Activated T-helper 2 cell treated with anti-CD3 and anti-CD28 coated beads, Interferon-gamma antibody, Interleukin-2, Interleukin-4, amounts not matched to agents 10 μg/mL and 5 μg/mL and 100 μg/mL, durations not matched to agents 14 hours and 24 hours and 36 hours (primary cell): ENCODE measurements at regions not wholly inside any gene's neighbourhood (a gene's known extent, or its start where the extent isn't known, plus 50 kb on each side); places are given as distances from the start of the nearest gene placed in this dataset.
"Not testable (repeated sequence)": the region's sequence is repeated elsewhere in the genome, so short reads cannot be mapped to it uniquely, and the experiment has no call there.

ENCODE experiments used
- DNase-seq: peaks from one replicate; pipeline ENCODE4 v3.0.0; 2021; ENCODE audit warnings: low spot score
- H3K27ac Mint-ChIP-seq: one replicate; pipeline ENCODE4 v1.8.0; 2021; ENCODE audit warnings: mixed read lengths
- H3K27me3 Mint-ChIP-seq: one replicate; pipeline ENCODE4 v1.8.0; 2021; ENCODE audit warnings: low read depth, mixed read lengths
- H3K36me3 Mint-ChIP-seq: one replicate; pipeline ENCODE4 v1.8.0; 2021; ENCODE audit warnings: low read depth, mixed read lengths
- H3K4me1 Mint-ChIP-seq: one replicate; pipeline ENCODE4 v1.8.0; 2021; ENCODE audit warnings: low read depth, mixed read lengths
- H3K4me3 Mint-ChIP-seq: one replicate; pipeline ENCODE4 v1.8.0; 2021; ENCODE audit warnings: low read depth, mild to moderate bottlenecking, moderate library complexity, mixed read lengths
- H3K9me3 Mint-ChIP-seq: one replicate; pipeline ENCODE4 v1.8.0; 2021; ENCODE audit warnings: mixed read lengths
- intact Hi-C: fragments of 100-400 bp; cut with micrococcal nuclease; formaldehyde crosslinking; loops from one replicate; pipeline ENCODE4 v1.15.1; 2023

DNA sequence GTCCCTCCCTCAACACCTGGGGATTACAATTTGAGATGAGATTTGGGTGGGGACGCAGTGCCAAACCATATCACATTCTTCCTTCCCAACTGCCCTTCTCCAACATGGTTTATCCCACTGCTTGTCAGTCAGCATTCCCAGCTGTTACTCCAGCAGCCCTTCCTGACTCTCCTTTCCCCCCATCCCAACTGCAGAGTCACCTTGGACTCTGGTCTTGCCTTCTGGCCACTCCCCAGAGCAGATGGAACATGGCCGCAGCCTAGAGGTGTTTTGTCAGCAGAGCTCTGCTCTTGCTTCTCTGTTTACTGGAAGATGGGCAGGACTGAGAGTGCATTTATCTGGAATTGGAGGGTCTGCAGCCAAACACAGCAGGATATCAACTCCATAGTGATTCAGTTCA, 51.2 kb upstream of the MEX3C start:
- Mint-ChIP-seq H3K27ac (no peak overlapping the region), H3K4me1 (peaks cover 1% of the 10 kb centered on the region)

DNA sequence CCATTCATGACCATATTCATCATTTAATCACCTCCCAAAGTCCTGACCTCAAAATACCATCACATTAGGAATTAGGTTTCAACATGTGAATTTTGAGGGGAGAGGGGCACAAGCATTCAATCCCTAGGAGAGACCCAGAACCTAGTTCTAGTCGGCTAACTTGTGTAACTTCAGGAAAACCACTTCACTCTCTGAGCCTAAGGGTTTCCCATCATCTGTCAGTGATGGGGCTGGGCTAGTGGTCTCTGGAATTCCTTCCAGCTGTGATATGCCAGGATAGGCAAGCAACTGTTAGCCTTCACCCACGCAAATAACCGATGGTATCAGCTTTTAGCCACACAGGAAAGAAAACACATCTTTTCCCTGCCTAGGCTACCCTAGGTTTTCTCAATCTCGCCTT, 52.5 kb upstream of the MEX3C start:
- no peak overlapping the region for H3K4me3 Mint-ChIP-seq
- intact Hi-C loops, result no loop called here
- H3K4me1 Mint-ChIP-seq, result peaks cover 1% of the 10 kb centered on the region
- H3K27ac Mint-ChIP-seq, result no peak overlapping the region
- DNase-seq, result no peak
- H3K36me3 Mint-ChIP-seq, result no peaks in the 10 kb centered on the region
- H3K9me3 Mint-ChIP-seq, result no peaks in the 10 kb centered on the region
- H3K27me3 Mint-ChIP-seq, result peaks cover 16% of the 10 kb centered on the region

More for the DNA sequence above, 51.2 kb upstream of the MEX3C start:
- intact Hi-C loops, result no loop called here
- Mint-ChIP-seq H3K9me3 (no peaks in the 10 kb centered on the region), H3K36me3 (no peaks in the 10 kb centered on the region), H3K27me3 (peaks cover 16% of the 10 kb centered on the region), H3K4me3 (no peak overlapping the region)
- no peak for DNase-seq

DNA sequence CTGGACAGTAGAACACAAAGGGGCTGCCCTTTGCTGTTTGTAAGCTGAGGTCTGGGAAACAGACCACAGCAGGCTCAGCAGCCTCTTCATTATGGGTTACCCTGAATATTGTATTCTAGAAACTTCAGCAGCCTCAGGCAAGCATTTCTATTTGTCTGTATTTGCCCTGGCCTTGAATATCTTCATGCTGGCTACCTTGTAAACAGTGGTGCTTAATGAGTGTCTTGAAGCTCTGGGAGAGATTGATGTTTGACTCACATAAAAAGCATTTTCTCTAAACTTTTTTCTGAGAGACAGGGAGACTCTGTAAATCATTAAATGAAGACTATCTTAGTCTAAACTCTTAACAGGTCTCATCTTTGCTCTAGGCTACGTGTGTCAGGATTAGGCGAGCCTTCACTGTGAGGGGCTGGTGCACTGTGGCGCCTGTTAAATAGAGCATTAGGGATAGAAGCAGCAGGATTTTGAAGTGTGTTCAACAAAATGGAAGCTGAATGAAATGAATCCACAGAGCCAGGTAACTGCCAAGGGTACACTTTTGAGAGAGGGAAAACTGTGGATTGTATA, 53.1 kb upstream of the MEX3C start:
- H3K4me1 Mint-ChIP-seq, result peaks cover 1% of the 10 kb centered on the region
- H3K9me3 Mint-ChIP-seq, result no peaks in the 10 kb centered on the region
- H3K36me3 Mint-ChIP-seq, result no peaks in the 10 kb centered on the region
- intact Hi-C loops, result no loop called here
- H3K27me3 Mint-ChIP-seq, result peaks cover 16% of the 10 kb centered on the region
- H3K27ac Mint-ChIP-seq, result no peak overlapping the region
- H3K4me3 Mint-ChIP-seq, result no peak overlapping the region
- DNase-seq, result no peak

DNA sequence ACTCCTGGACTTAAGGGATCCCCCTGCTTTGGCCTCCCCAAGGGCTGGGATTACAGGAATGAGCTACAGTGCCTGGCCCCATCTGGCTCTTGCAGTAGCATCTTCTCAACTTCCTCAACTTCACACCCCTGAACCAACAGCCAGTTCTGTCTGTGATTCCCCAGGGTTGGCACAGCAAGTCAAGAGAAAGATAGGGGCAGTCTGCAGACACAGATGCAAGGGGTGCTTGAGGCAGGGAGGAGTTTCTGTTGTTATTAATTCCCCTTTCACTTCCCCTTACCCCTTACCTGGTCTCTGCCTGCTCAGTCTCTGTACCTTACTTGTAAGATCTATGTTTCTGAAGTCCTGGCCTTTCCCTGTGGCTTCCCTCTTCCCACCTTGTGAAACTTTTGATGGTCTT, 54.1 kb upstream of the MEX3C start:
- DNase-seq, result no peak
- no peaks in the 10 kb centered on the region for H3K9me3 Mint-ChIP-seq
- no peaks in the 10 kb centered on the region for H3K36me3 Mint-ChIP-seq
- H3K4me1 Mint-ChIP-seq, result peaks cover 1% of the 10 kb centered on the region
- no peak overlapping the region for H3K27ac Mint-ChIP-seq
- intact Hi-C loops, result no loop called here
- no peak overlapping the region for H3K4me3 Mint-ChIP-seq
- peaks cover 16% of the 10 kb centered on the region for H3K27me3 Mint-ChIP-seq

DNA sequence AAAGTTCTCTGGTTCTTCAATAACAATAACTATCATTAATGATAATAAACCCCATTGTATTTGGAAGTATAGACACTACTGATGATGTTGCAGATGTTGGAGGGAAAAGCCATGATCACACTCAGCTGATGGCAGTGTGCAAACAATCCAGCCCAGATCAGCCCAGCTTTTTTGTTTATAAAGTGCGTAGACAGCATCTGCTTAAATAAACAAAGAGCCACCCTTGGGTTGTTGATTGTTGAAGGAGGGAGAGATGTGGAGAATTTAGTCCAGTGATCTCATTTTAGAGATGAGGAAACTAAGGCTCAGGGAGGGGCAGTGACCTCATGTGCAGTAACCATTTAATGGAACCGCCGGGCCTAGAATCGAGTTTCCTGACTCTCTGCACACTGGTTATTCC, 56.0 kb upstream of the MEX3C start:
- H3K27ac Mint-ChIP-seq, result no peak overlapping the region
- H3K36me3 Mint-ChIP-seq, result no peaks in the 10 kb centered on the region
- peaks cover 1% of the 10 kb centered on the region for H3K4me1 Mint-ChIP-seq
- peaks cover 25% of the 10 kb centered on the region for H3K27me3 Mint-ChIP-seq
- no peak overlapping the region for H3K4me3 Mint-ChIP-seq
- intact Hi-C loops, result no loop called here
- DNase-seq, result no peak
- no peaks in the 10 kb centered on the region for H3K9me3 Mint-ChIP-seq

DNA sequence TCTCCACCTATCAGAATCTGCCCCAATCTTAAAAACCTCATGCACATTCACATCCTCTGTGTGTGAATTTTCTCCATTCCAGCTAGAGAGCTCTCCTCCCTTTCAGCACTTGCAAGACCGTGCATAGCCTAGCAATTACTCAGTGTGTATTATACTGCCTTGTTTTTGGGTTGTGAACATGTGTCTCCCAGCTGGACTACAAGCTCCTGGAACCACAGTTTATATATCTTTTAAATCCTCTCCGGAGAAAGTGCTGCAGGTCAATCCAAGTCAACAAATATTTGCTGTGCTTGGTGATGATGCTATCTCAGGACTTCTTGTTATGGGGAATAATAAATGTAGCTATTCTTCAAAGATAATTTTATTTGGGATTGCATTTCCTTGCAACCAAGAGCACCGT, 58.2 kb upstream of the MEX3C start:
- no peaks in the 10 kb centered on the region for H3K36me3 Mint-ChIP-seq
- intact Hi-C loops, result no loop called here
- no peak for DNase-seq
- peaks cover 19% of the 10 kb centered on the region for H3K27me3 Mint-ChIP-seq
- H3K9me3 Mint-ChIP-seq, result no peaks in the 10 kb centered on the region
- no peaks in the 10 kb centered on the region for H3K4me1 Mint-ChIP-seq
- H3K4me3 Mint-ChIP-seq, result no peak overlapping the region
- no peak overlapping the region for H3K27ac Mint-ChIP-seq

DNA sequence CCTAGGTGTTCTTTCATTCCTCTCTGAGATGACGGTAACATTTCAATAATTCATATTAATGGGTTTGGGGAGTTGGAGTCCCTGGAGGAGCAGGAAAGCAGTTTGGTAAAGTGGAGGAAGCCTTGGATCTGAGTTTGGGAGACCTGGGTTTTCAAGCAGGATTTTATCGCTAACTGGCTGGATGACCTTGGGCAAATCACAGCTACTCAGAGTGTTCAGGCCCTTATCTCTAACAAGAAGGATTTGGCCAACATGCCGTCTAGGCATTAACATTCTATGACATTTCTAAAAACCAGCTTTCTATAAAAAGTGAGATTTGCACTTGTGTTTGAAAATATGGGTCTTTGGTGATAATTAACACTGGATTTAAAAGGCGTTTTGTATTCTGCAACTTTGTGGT, 59.7 kb upstream of the MEX3C start:
- Mint-ChIP-seq H3K27ac (no peak overlapping the region), H3K4me1 (no peaks in the 10 kb centered on the region), H3K27me3 (peaks cover 14% of the 10 kb centered on the region), H3K36me3 (no peaks in the 10 kb centered on the region), H3K4me3 (no peak overlapping the region), H3K9me3 (no peaks in the 10 kb centered on the region)
- intact Hi-C loops, result no loop called here
- DNase-seq, result no peak

DNA sequence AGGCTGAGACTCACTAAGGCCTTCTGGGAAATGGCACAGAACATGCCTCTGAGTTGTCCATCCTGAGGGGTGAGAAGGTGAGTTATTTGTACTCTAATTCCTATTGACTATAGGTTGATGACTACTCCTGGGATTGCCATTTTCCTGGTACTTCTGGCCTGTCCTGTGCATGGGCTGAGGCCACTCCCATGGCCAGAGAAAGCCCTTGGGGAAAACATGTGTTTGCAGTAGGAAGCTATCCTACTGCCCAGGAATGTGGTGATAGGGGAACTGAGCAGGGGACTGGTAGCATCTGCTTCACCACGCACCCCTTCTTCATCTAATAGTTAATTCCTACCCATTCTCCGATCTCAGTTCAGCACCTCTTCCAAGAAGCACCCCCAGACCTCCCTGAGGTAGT, 62.6 kb upstream of the MEX3C start:
- Mint-ChIP-seq H3K9me3 (no peaks in the 10 kb centered on the region), H3K36me3 (no peaks in the 10 kb centered on the region), H3K4me3 (no peak overlapping the region), H3K27ac (no peak overlapping the region), H3K4me1 (no peaks in the 10 kb centered on the region), H3K27me3 (peaks cover 17% of the 10 kb centered on the region)
- DNase-seq, result no peak
- intact Hi-C loops, result no loop called here

DNA sequence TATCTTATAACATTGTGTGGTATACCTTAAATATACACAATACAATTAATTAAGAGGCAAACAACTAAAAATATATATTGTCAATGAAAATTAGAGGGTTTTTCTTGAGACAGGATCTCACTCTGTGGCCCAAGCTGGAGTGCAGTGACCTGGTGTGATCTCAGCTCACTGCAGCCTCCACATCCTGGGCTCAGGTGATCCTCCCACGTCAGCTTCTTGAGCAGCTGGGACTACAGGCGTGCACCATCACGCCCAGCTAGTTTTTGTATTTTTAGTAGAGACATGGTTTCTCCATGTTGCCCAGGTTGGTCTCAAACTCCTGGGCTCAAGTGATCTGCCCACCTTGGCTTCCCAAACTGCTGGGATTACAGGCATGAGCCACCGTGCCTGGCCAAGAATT, 68.6 kb upstream of the MEX3C start:
- H3K4me1 Mint-ChIP-seq, H3K27ac Mint-ChIP-seq, DNase-seq, H3K9me3 Mint-ChIP-seq, intact Hi-C loops, H3K27me3 Mint-ChIP-seq, H3K4me3 Mint-ChIP-seq, H3K36me3 Mint-ChIP-seq: not testable (repeated sequence)

DNA sequence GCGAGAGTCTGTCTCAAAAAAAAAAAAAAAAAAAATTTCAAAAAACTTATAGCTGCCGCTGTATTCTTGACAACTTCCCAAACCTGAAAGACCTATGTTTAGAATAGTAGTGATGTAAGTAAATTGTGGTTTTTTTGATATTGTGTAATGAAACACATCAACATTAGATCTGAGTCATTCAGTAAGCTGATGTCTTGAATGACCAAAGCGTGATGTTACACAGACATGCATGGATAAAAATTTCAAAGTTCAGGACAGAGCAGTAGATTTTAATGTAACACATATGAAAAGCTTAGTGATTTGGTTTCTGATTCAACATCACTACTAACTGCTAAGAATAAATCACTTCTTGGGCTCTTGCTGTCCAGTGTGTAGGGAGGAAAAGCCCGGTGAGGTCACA, 69.3 kb upstream of the MEX3C start:
- Mint-ChIP-seq H3K4me1 (no peaks in the 10 kb centered on the region), H3K27me3 (peaks cover 3% of the 10 kb centered on the region), H3K27ac (no peak overlapping the region), H3K9me3 (no peaks in the 10 kb centered on the region), H3K36me3 (no peaks in the 10 kb centered on the region), H3K4me3 (no peak overlapping the region)
- intact Hi-C loops, result no loop called here
- no peak for DNase-seq

DNA sequence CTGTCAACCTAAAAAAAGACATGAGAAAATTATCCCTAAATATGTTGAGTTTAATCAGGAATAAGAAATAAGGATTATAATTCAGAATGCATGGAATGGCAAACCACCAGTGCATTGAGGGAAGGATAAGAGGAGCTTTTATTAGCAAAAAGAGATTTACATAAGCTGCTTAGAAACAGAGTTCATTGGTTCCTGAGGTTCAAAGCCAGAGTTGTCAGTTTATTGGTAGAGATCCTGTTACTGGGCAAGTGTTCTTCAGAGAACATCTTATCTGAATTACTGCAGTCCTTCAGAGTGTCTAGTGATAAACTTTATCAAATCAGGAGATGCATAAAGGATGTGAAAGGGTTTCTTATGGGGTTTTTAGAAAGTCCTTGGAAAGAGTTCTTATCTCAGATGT, 76.0 kb upstream of the MEX3C start:
- intact Hi-C loops, result no loop called here
- no peak for DNase-seq
- Mint-ChIP-seq H3K36me3 (no peaks in the 10 kb centered on the region), H3K27me3 (peaks cover 8% of the 10 kb centered on the region), H3K9me3 (no peaks in the 10 kb centered on the region), H3K4me3 (no peak overlapping the region), H3K4me1 (no peaks in the 10 kb centered on the region), H3K27ac (no peak overlapping the region)

DNA sequence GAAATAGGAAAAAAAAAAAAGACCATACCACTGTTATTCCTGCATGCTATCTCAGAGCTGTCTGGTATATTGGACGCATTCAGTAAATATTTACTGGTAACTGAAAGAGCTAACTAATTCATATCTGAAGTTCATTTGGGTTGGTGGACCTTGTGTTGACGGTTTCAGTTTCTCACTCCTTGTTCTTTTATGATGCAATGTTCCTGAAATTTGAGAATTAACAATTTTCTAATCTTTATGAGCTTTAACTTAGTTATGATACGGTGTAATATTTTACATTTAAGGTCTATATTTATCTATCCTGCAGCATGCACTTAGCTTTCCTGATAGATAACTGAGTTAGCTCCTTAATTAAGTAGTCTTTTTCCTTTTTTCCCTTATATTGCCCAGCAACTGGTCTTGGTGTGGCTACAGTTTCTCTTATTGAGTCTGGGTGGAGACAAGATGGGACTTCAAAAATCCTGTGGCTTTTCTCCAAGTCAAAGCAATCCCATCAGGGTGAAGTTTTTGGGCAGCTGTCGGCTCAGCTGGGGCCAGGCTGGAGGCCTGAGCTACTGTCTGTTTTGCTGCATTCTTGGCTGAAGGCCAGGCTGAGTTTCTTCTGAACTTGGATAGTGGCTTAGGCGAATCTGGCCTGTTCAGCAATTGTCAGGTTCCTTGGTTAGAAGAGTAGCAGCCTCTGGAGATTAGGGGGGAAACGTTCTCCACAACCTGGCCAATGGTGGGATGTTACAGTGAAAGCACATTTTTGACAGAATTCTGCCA, 78.4 kb upstream of the MEX3C start:
- no peak for DNase-seq
- no peaks in the 10 kb centered on the region for H3K36me3 Mint-ChIP-seq
- no peaks in the 10 kb centered on the region for H3K4me1 Mint-ChIP-seq
- intact Hi-C loops, result no loop called here
- peaks cover 8% of the 10 kb centered on the region for H3K27me3 Mint-ChIP-seq
- H3K4me3 Mint-ChIP-seq, result no peak overlapping the region
- H3K9me3 Mint-ChIP-seq, result no peaks in the 10 kb centered on the region
- no peak overlapping the region for H3K27ac Mint-ChIP-seq

DNA sequence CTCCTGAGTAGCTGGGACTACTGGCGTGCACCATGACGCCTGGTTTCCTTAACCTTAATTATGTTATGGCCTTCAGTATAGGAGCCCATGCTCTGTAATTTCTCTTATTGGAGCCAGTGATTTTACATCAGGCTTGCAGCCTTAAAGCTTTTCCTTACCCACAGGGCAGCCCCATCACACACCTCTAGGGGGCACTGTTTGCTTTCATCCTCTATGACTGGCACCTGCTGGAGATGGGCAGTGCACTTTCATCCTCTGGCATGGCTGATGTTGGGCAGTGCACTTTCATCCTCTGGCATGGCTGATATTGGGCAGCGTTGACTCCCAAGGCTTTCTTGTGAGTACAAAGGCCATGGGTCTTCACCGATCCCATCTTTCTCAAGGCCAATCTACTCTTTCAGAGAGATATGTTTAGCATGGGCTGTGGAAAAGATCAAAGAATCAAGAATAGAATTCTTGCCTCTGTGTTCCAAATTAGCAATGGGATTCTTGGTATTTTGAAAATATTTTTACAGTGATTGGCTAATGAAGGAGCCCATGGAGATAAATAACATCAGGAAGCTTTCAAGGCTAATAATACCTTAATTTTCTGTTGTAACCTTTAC, 80.7 kb upstream of the MEX3C start:
- Mint-ChIP-seq H3K9me3 (no peaks in the 10 kb centered on the region), H3K27ac (no peak overlapping the region), H3K4me1 (no peaks in the 10 kb centered on the region), H3K27me3 (peaks cover 8% of the 10 kb centered on the region), H3K36me3 (no peaks in the 10 kb centered on the region), H3K4me3 (no peak overlapping the region)
- intact Hi-C loops, result no loop called here
- peak; percentile 14 for DNase-seq
